ENCODE measurements at regions not wholly inside any gene's neighbourhood (a gene's known extent, or its start where the extent isn't known, plus 50 kb on each side); places are given as distances from the start of the nearest gene placed in this dataset.

GRCh38 chr5:79859588-79859987 lies 131.5 kb downstream of the MTX3 start:
- DNase-seq (ENCODE audit: low spot score), result no peak
- Histone ChIP-seq H3K4me2 (ENCODE audit: low read length) (no peak overlapping the region), H3K9me3 (ENCODE audit: low read length) (no peaks in the 10 kb centered on the region), H3K4me3 (ENCODE audit: low read depth, low read length, poor library complexity, severe bottlenecking) (no peak overlapping the region), H3K36me3 (ENCODE audit: insufficient read depth, low read length) (no peaks in the 10 kb centered on the region), H3K4me1 (ENCODE audit: insufficient read depth, low read length, poor library complexity, severe bottlenecking) (no peaks in the 10 kb centered on the region), H3K79me2 (ENCODE audit: insufficient read depth, low read depth, low read length) (no peaks in the 10 kb centered on the region), H2AFZ (ENCODE audit: low read length) (no peak overlapping the region), H4K20me1 (ENCODE audit: insufficient read depth, low read length) (no peaks in the 10 kb centered on the region), H3K9me2 (ENCODE audit: insufficient read depth, low read length) (no peaks in the 10 kb centered on the region), H3K27ac (ENCODE audit: low read depth, low read length, poor library complexity, severe bottlenecking) (no peak overlapping the region)
- intact Hi-C loops (cut with micrococcal nuclease; ENCODE audit: unreplicated experiment), result loop anchor here (5.0 kb wide), 1 partner anchor 157 kb away; no protein-coding TSS in a partner anchor
- POLR2A ChIA-PET, result no interaction called here
- no TSS peak for BruUV-seq (replicated peaks)
- CTCF ChIA-PET (ENCODE audit: unreplicated experiment), result no interaction called here
- TF ChIP-seq CTCF (conservative IDR thresholded peaks at IDR 0.05; ENCODE audit: low read length) (no peak), EZH2phosphoT487 (IDR thresholded peaks at IDR 0.05; ENCODE audit: borderline replicate concordance, low read depth, low read length) (no peak)

GRCh38 chr5:79858410-79858723 lies 132.7 kb downstream of the MTX3 start:
- ChIA-PET POLR2A (no interaction called here), CTCF (ENCODE audit: unreplicated experiment) (interaction anchor here (0.6 kb wide), 1 partner anchor 225 kb away, joined by 3 read pairs; no protein-coding TSS in a partner anchor)
- DNase-seq (ENCODE audit: low spot score), result no peak
- H3K79me2 ChIP-seq (ENCODE audit: insufficient read depth, low read depth, low read length), result no peaks in the 10 kb centered on the region
- BruUV-seq (replicated peaks), result no TSS peak
- intact Hi-C loops (cut with micrococcal nuclease; ENCODE audit: unreplicated experiment), result loop anchor here (1.0 to 5.0 kb wide), 2 partner anchors 156 to 225 kb away; no protein-coding TSS in a partner anchor
- H3K4me3 ChIP-seq (ENCODE audit: low read depth, low read length, poor library complexity, severe bottlenecking), result no peak overlapping the region
- H4K20me1 ChIP-seq (ENCODE audit: insufficient read depth, low read length), result no peaks in the 10 kb centered on the region
- H3K9me3 ChIP-seq (ENCODE audit: low read length), result no peaks in the 10 kb centered on the region
- no peaks in the 10 kb centered on the region for H3K4me1 ChIP-seq (ENCODE audit: insufficient read depth, low read length, poor library complexity, severe bottlenecking)
- no peaks in the 10 kb centered on the region for H3K9me2 ChIP-seq (ENCODE audit: insufficient read depth, low read length)
- TF ChIP-seq CTCF (conservative IDR thresholded peaks at IDR 0.05; ENCODE audit: low read length) (peak; percentile 58; the same call in 1 of the 2 replicates), EZH2phosphoT487 (IDR thresholded peaks at IDR 0.05; ENCODE audit: borderline replicate concordance, low read depth, low read length) (no peak)
- H3K4me2 ChIP-seq (ENCODE audit: low read length), result no peak overlapping the region
- H2AFZ ChIP-seq (ENCODE audit: low read length), result peak overlapping the region; percentile 28; the same call in 1 of the 2 replicates
- no peak overlapping the region for H3K27ac ChIP-seq (ENCODE audit: low read depth, low read length, poor library complexity, severe bottlenecking)
- H3K36me3 ChIP-seq (ENCODE audit: insufficient read depth, low read length), result no peaks in the 10 kb centered on the region

GRCh38 chr5:79857714-79858409 lies 133.2 kb downstream of the MTX3 start:
- no peaks in the 10 kb centered on the region for H3K79me2 ChIP-seq (ENCODE audit: insufficient read depth, low read depth, low read length)
- H4K20me1 ChIP-seq (ENCODE audit: insufficient read depth, low read length), result no peaks in the 10 kb centered on the region
- H3K9me3 ChIP-seq (ENCODE audit: low read length), result no peaks in the 10 kb centered on the region
- ChIA-PET CTCF (ENCODE audit: unreplicated experiment) (interaction anchor here (0.6 kb wide), 1 partner anchor 225 kb away, joined by 3 read pairs; no protein-coding TSS in a partner anchor), POLR2A (interaction anchor here (0.9 kb wide), 1 partner anchor 17 kb away, joined by 4 read pairs; no protein-coding TSS in a partner anchor)
- H3K4me2 ChIP-seq (ENCODE audit: low read length), result no peak overlapping the region
- DNase-seq (ENCODE audit: low spot score), result peak; percentile 73
- no peaks in the 10 kb centered on the region for H3K4me1 ChIP-seq (ENCODE audit: insufficient read depth, low read length, poor library complexity, severe bottlenecking)
- H2AFZ ChIP-seq (ENCODE audit: low read length), result peak overlapping the region; percentile 28; the same call in 1 of the 2 replicates
- no TSS peak for BruUV-seq (replicated peaks)
- no peak overlapping the region for H3K27ac ChIP-seq (ENCODE audit: low read depth, low read length, poor library complexity, severe bottlenecking)
- peak; percentile 99 for TF ChIP-seq CTCF (conservative IDR thresholded peaks at IDR 0.05; ENCODE audit: low read length)
- TF ChIP-seq EZH2phosphoT487 (IDR thresholded peaks at IDR 0.05; ENCODE audit: borderline replicate concordance, low read depth, low read length), result no peak
- no peaks in the 10 kb centered on the region for H3K36me3 ChIP-seq (ENCODE audit: insufficient read depth, low read length)
- H3K9me2 ChIP-seq (ENCODE audit: insufficient read depth, low read length), result no peaks in the 10 kb centered on the region
- intact Hi-C loops (cut with micrococcal nuclease; ENCODE audit: unreplicated experiment), result loop anchor here (1.0 to 5.0 kb wide), 2 partner anchors 156 to 225 kb away; no protein-coding TSS in a partner anchor
- H3K4me3 ChIP-seq (ENCODE audit: low read depth, low read length, poor library complexity, severe bottlenecking), result no peak overlapping the region

Data from OCI-LY7 (cell line).